ENCODE measurements at regions not wholly inside any gene's neighbourhood (a gene's known extent, or its start where the extent isn't known, plus 50 kb on each side); places are given as distances from the start of the nearest gene placed in this dataset.

GRCh38 chr2:51710222-51710621 lies 678.3 kb upstream of the NRXN1 start:
- no peak for DNase-seq

- no peak for DNase-seq
Observed at GRCh38 chr2:51707625-51708024, 675.7 kb upstream of the NRXN1 start.

DNA sequence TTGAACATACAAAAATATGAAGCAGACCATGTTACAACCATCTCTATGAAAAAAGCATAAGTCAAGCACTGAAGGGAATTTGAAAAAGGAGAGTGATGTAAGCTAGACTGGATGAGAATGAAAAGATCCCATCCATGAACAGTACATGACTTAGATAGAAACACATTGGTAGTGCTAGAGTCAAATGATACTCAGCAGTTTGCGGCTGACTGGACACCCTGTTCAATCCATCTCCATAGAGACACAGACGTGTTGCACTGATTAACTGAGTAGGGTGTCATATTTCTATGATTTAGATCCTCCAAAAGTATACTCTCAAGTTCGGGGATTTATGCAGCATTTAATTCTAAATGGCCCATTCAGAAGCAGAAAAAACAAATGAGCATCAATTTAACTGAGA lies 674.3 kb upstream of the NRXN1 start:
- no peak for DNase-seq

DNA sequence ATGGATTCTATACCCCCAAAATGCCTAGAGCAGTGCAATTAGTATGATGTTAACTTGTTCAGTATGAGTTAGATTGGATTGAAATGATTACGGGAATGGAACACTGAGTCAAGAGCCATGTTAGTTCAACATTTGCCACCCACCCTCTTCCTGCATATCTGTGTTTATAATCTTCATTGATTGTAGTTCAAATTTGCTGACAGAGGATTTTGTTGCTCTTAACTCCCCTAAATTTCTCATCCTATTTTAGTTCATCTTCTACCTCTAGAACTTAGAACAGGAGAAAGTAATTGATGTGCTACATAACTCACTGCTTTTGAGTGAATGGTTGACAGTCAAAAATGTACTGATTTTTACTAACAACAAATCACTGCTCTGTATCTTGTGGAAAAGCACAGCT lies 673.5 kb upstream of the NRXN1 start:
- DNase-seq = no peak

DNA sequence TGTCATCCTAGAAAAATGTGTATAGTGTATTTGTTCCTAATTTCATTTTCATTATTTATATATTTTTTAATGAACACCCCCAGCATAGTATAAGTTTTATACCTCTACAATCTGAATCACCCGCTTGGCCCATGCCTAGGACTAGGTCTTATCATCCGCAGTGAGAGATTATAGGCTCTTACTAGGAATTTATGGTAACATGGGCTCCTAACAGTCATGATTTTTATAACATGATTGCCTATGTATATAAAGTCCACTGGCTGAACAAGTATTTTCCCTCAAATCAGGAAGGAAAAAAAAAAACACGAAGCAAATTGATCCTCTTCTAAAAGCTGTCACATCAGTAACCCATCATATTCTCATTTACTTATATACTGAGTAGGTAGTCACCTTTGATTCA lies 666.1 kb upstream of the NRXN1 start:
- no peak for DNase-seq

GRCh38 chr2:51697095-51697494 lies 665.2 kb upstream of the NRXN1 start:
- no peak for DNase-seq

DNA sequence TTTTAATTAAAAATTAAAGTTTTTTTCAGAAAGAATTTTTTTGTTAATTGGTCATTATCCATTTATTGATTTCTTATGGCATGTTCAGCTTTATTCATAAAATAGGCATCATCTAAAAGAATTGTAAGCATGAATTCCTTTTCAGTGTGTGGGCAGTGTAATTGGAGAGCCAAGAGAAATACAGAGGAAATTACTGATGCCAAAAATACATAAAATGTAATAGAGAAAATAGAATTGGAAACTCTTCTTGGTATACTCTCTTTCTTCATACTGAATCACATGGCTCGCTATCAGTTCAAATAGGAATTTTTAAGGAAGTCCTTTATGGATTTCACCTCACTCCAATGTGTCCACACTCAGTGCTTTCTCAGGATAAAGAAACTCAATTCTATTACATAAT lies 663.6 kb upstream of the NRXN1 start:
- no peak for DNase-seq

DNA sequence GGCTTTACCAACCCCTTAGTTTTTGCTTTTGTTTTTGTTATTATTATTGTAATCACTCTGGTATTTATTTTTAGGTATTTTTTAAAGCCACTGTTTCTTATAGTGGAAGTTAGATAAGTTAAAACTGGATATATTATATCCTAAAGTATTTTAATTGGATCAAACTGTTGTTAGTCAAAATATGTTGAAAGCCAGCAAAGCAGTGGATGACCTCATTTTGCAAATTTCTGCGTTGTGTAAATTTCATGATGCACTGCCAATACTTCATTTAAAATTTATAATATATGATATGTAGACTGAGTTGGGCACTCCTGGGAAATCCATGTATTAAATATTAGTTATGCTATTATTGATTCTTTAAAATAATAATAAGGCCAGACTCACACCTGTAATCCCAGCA lies 661.7 kb upstream of the NRXN1 start:
- no peak for DNase-seq

DNA sequence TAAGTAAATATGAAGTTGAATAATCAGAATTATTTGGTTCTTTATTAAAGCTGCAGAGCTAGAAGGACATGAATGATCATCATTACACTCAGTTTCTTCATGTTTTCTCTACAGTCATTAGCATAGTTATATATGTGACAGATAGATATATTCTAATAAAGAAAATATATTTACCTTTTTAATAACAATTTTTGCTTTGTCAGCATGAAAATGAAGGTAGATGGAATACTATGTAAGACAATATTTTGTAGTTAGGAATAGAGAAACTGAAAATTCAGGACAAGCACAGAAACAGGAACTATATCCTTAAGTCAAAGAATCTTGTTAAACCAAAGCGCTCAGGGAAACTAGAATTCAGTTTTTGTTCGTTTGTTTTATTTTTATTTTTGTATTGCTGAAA lies 649.9 kb upstream of the NRXN1 start:
- DNase-seq = no peak

GRCh38 chr2:51673628-51674027 lies 641.7 kb upstream of the NRXN1 start:
- no peak for DNase-seq

- peak; percentile 46 for DNase-seq
Observed at GRCh38 chr2:51667679-51668078, 635.7 kb upstream of the NRXN1 start.

DNA sequence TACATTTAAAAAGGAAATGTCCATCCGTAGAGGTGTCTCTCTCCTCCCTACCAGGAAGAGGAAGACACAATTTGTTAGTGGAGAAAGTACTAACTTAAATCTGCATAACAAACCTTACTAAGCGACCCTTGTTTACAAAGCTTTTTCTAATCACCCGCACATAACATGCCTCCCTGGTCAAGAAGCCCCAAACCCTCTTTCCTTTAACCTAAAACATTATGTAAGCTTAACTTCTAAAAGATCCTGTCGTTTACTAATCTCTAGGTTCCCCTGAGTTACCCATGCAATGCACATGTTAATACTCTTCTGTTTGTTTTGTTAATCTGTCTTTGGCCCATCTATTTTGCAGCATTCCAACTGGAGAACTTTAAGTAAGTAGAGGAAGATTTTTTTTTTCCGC lies 630.3 kb upstream of the NRXN1 start:
- DNase-seq = no peak

- DNase-seq = no peak
Observed at GRCh38 chr2:51657849-51658248, 625.9 kb upstream of the NRXN1 start.

- DNase-seq = no peak
Observed at GRCh38 chr2:51650769-51651168, 618.8 kb upstream of the NRXN1 start.

DNA sequence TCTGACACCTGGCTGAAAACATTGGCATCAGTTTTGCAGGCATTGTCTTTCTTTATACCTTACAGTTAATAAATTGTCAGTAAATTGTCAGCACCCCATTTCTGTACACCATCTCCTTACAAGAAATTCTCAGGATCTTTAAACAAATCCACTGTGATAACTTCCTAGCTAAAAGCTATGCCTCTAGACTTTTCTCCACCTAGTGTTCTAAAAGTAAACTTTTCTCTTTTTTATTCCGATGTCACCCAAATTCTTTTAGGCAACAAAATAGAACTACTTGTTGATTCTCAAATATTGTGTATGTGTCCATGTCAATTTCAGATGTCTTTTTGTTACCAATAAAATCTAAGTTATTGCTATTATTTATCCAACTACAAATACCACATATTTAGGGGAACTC lies 617.4 kb upstream of the NRXN1 start:
- no peak for DNase-seq

GRCh38 chr2:51638811-51639210 lies 606.9 kb upstream of the NRXN1 start:
- no peak for DNase-seq

GRCh38 chr2:51633073-51633472 lies 601.1 kb upstream of the NRXN1 start:
- no peak for DNase-seq

- peak; percentile 48 for DNase-seq
Observed at GRCh38 chr2:51629406-51629805, 597.5 kb upstream of the NRXN1 start.

DNA sequence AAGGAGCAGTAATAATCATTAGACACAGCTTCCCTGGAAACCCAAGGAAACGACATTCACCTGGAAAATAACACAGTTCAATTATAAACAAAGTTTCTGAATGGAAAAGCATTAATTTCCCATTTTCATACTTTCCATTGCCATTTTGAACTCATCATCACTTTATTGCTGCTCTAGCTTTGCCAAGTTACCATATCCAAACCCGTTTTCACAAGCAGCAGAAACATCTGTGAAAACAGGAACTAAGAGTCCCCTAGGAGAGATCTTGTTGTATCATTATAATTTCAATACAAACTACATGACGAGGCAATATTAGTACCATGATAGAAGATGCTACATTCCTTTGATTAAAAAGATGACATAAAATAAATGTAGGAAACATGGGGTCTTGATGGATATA lies 597.0 kb upstream of the NRXN1 start:
- DNase-seq = peak; percentile 71

DNA sequence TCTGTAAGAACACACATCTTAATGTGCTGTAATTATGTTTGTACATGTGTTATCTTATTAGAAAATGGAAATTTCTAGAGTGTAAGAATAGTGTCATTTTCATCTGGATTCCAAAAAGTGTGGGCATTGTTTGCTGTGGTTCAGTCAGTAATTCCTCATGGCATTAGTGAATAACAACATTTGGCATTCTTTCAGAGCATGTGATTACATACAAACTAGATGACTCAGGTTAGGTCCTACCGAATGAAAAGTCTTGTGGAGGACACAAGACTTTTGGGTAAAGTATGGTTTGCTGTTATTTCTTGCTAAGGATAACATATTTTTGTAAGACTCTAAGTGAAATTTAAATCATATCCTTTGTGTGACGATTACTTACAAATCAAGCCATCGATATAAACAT lies 593.1 kb upstream of the NRXN1 start:
- DNase-seq = no peak

DNA sequence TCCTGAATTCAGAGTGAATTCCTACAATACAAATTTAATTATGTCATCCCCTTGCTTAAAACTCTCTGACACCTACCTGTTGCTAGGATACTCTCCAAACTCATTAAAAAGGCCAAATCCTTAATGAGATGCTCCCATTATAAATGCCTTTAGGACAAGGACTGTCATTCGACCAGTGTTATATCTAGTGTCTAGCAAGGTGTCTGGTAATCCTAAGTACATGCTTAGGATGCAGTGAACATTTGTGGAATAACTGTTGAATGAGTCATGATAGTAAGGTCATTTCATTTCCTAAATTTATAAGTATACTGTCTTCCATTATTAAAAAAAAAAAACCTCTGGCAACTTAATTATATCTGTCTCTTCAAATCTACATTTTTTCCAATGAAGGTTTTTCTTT lies 588.9 kb upstream of the NRXN1 start:
- DNase-seq = no peak

DNA sequence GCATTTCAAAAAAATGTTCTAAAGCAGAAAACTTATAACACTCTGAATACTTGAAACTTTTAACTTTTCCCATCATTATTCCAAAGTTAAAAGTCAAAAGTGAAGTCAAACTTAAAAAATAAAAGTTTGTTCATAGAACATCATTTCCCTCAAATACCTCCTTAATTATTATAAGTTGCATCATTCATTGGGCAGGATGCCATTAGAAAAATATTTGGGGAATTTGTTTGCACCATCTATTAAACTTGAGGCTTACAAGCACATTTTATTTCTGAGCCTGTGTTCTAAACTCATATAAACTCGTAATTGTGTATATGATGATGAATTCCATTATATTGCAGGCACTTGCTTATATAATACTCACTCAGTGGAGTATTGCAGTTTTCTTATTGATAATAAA lies 588.0 kb upstream of the NRXN1 start:
- no peak for DNase-seq

DNA sequence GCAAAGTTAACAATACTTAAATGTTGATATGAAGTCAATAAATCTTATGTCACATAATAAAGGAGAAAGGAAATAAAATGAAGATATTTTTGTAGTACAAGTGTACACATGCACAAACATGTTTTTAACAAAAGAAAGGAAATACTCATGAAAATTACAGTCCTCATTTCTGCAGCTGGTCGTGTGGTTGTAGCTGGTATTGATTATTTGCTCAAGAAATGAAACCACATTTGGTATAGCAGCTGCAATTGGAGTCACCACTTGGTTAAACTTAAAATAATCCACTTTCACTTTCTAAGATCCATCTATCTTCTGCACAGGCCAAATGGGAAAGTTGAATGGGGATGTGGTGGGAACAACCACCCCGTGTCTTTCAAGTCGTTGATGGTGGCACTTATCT lies 580.5 kb upstream of the NRXN1 start:
- DNase-seq = no peak

GRCh38 chr2:51601706-51602105 lies 569.8 kb upstream of the NRXN1 start:
- DNase-seq = no peak

DNA sequence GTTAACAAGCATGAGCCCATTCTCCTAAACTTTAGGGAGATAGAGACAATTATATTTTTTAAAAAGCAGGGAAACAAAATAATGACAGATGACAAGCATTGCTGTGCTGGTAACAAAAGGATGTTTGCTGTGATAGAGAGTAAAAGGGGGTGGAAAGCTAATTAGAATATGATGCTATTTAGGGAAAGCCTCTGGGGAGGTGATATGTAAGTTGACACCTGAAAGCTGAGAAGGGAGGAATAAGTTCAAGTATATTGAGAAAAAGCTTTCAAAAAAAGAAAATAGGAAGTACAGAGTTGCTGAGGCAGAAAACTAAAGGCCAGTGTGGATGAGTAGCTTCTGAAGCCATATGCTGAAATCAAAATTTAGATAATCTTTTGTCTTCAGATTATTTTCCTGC lies 565.2 kb upstream of the NRXN1 start:
- DNase-seq = no peak

DNA sequence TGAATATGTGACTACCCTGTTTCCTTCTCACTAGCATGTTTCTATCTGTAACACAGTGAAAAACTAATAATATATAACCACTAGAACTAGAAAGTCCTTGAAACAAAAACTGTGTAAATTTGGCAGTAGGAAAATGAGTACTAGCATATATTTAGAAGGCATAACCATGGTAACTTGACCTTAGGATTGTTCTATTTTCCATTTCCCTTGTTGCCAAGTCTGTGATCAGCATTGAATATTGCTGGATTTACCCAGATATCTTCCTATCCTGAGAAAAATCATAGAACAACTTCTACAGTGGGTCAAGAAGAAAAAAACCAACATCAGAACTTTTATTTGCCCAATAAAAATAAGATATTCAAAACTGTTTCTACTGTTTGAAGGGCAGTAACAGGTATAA lies 563.9 kb upstream of the NRXN1 start:
- peak; percentile 8 for DNase-seq
